HG02759 (cell line): ENCODE measurements at regions not wholly inside any gene's neighbourhood (a gene's known extent, or its start where the extent isn't known, plus 50 kb on each side); places are given as distances from the start of the nearest gene placed in this dataset.
"Not testable (repeated sequence)": the region's sequence is repeated elsewhere in the genome, so short reads cannot be mapped to it uniquely, and the experiment has no call there.

Experiments used
- ATAC-seq: cut with Tn5 transposase; IDR thresholded peaks from one replicate; pipeline ENCODE4 v1.9.1; 2021; ENCODE audit warnings: mild to moderate bottlenecking, moderate library complexity; ENCODE audit not compliant: unreplicated experiment

GRCh38 chr2:128604045-128604444 lies 285.4 kb upstream of the HS6ST1 start:
- no peak for ATAC-seq

GRCh38 chr2:128604581-128604980 lies 285.9 kb upstream of the HS6ST1 start:
- ATAC-seq = not testable (repeated sequence)

- no peak for ATAC-seq
Measured at GRCh38 chr2:128605421-128605820, 286.8 kb upstream of the HS6ST1 start.

GRCh38 chr2:128605931-128606330 lies 287.3 kb upstream of the HS6ST1 start:
- no peak for ATAC-seq

GRCh38 chr2:128606837-128607236 lies 288.2 kb upstream of the HS6ST1 start:
- ATAC-seq = no peak

- ATAC-seq = no peak
Measured at GRCh38 chr2:128607440-128607839, 288.8 kb upstream of the HS6ST1 start.

GRCh38 chr2:128607911-128608506 lies 289.3 kb upstream of the HS6ST1 start:
- no peak for ATAC-seq

GRCh38 chr2:128608921-128609880 lies 290.5 kb upstream of the HS6ST1 start:
- no peak for ATAC-seq

- no peak for ATAC-seq
Measured at GRCh38 chr2:128610496-128610895, 291.8 kb upstream of the HS6ST1 start.

- ATAC-seq = no peak
Measured at GRCh38 chr2:128611421-128612320, 293.0 kb upstream of the HS6ST1 start.

- ATAC-seq = no peak
Measured at GRCh38 chr2:128612628-128613027, 294.0 kb upstream of the HS6ST1 start.

- no peak for ATAC-seq
Measured at GRCh38 chr2:128613351-128613750, 294.7 kb upstream of the HS6ST1 start.

GRCh38 chr2:128613876-128614275 lies 295.2 kb upstream of the HS6ST1 start:
- ATAC-seq = no peak

- ATAC-seq = not testable (repeated sequence)
Measured at GRCh38 chr2:128614907-128615306, 296.2 kb upstream of the HS6ST1 start.

GRCh38 chr2:128615571-128615970 lies 296.9 kb upstream of the HS6ST1 start:
- no peak for ATAC-seq

GRCh38 chr2:128617029-128617590 lies 298.4 kb upstream of the HS6ST1 start:
- no peak for ATAC-seq

GRCh38 chr2:128617661-128618060 lies 299.0 kb upstream of the HS6ST1 start:
- no peak for ATAC-seq

- ATAC-seq = no peak
Measured at GRCh38 chr2:128618642-128619041, 300.0 kb upstream of the HS6ST1 start.

GRCh38 chr2:128619471-128620325 lies 301.0 kb upstream of the HS6ST1 start:
- no peak for ATAC-seq

- ATAC-seq = no peak
Measured at GRCh38 chr2:128621074-128621473, 302.4 kb upstream of the HS6ST1 start.
